Neural progenitor cell (in vitro differentiated cells): ENCODE measurements at regions not wholly inside any gene's neighbourhood (a gene's known extent, or its start where the extent isn't known, plus 50 kb on each side); places are given as distances from the start of the nearest gene placed in this dataset.

Experiments
- DNase-seq: peaks from one replicate; pipeline ENCODE4 v3.0.0-alpha.2; 2016; ENCODE audit warnings: low spot score
- H2AFZ ChIP-seq: fragments of 200-600 bp; sonication (generic); replicated peaks from 2 replicates; pipeline ENCODE4 v1.6.1; 2016; ENCODE audit warnings: antibody characterized with exemption
- H3F3A ChIP-seq: fragments of 200-600 bp; sonication (generic); 2 replicates; pipeline ENCODE4 v1.6.1; 2016; ENCODE audit warnings: antibody characterized with exemption, low read depth
- H3K27ac ChIP-seq: fragments of 200-600 bp; sonication (generic); 2 replicates; pipeline ENCODE4 v1.5.1; 2016; ENCODE audit warnings: mild to moderate bottlenecking
- H3K27me3 ChIP-seq: fragments of 200-600 bp; sonication (generic); 2 replicates; pipeline ENCODE4 v1.6.1; 2016; ENCODE audit warnings: mild to moderate bottlenecking, moderate library complexity
- H3K36me3 ChIP-seq: fragments of 200-600 bp; sonication (generic); 2 replicates; pipeline ENCODE4 v1.5.1; 2016
- H3K4me1 ChIP-seq: fragments of 200-600 bp; sonication (generic); 2 replicates; pipeline ENCODE4 v1.6.1; 2016; ENCODE audit warnings: mixed run types
- H3K4me2 ChIP-seq: fragments of 200-600 bp; sonication (generic); 2 replicates; pipeline ENCODE4 v1.6.1; 2016
- H3K4me3 ChIP-seq: fragments of 200-600 bp; sonication (generic); 2 replicates; pipeline ENCODE4 v1.5.1; 2016
- H3K79me2 ChIP-seq: fragments of 200-600 bp; sonication (generic); 2 replicates; pipeline ENCODE4 v1.6.1; 2016; ENCODE audit warnings: low read depth
- H3K9ac ChIP-seq: fragments of 200-600 bp; sonication (generic); 2 replicates; pipeline ENCODE4 v1.6.1; 2016
- H3K9me3 ChIP-seq: fragments of 200-600 bp; sonication (generic); 2 replicates; pipeline ENCODE4 v1.5.1; 2016; ENCODE audit warnings: low read depth
- H4K20me1 ChIP-seq: fragments of 200-600 bp; sonication (generic); 2 replicates; pipeline ENCODE4 v1.6.1; 2016; ENCODE audit warnings: low read depth
- H3K27ac Mint-ChIP-seq: 3 replicates; pipeline ENCODE4 v1.8.0; 2021; ENCODE audit warnings: mixed read lengths
- H3K27me3 Mint-ChIP-seq: 2 replicates; pipeline ENCODE4 v1.8.0; 2022; ENCODE audit warnings: low read depth, mild to moderate bottlenecking, inconsistent platforms, moderate library complexity, mixed read lengths; ENCODE audit not compliant: insufficient read depth
- H3K36me3 Mint-ChIP-seq: 3 replicates; pipeline ENCODE4 v1.8.0; 2021; ENCODE audit warnings: mixed read lengths
- H3K4me1 Mint-ChIP-seq: 3 replicates; pipeline ENCODE4 v1.8.0; 2021; ENCODE audit warnings: mixed read lengths
- H3K4me3 Mint-ChIP-seq: 3 replicates; pipeline ENCODE4 v1.8.0; 2021; ENCODE audit warnings: mild to moderate bottlenecking, moderate library complexity, mixed read lengths
- H3K9me3 Mint-ChIP-seq: 3 replicates; pipeline ENCODE4 v1.8.0; 2020; ENCODE audit warnings: mixed read lengths
- EZH2 ChIP-seq: fragments of 200-600 bp; sonication (generic); IDR thresholded peaks from 2 replicates; pipeline ENCODE4 v1.6.1; 2017; ENCODE audit warnings: antibody characterized with exemption, mild to moderate bottlenecking, moderate library complexity
- EZH2phosphoT487 ChIP-seq: fragments of 200-600 bp; sonication (generic); IDR thresholded peaks from 2 replicates; pipeline ENCODE4 v1.6.1; 2017; ENCODE audit warnings: antibody characterized with exemption
- TF ChIP-seq, protein P1 (sequence below): fragments of 200-600 bp; sonication (generic); IDR thresholded peaks from 2 replicates; pipeline ENCODE4 v1.5.1; 2017; ENCODE audit warnings: antibody characterized with exemption, mild to moderate bottlenecking

DNA sequence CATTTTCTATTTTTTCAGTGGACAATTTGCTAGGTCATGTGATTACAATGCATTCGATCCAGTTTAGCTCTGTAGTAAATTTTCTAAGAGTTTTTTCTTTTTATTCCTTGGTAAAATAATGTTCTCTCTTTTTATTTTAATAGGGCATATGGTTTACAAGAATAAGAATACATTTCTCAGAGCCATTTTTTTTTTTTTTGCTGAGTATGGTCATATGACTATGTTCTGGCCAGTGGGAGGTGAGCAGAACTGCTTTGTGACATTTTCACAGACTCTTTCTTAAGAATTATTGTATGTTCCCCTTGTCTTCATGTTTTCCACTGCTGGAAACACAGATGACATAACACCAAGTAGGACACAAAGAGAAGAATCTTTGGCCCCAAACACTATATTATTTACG lies 626.6 kb upstream of the FSHR start:
- Histone ChIP-seq H3K4me3 (no peak overlapping the region), H2AFZ (no peak overlapping the region), H3K36me3 (no peaks in the 10 kb centered on the region), H4K20me1 (no peaks in the 10 kb centered on the region), H3K27ac (no peak overlapping the region), H3K4me1 (no peaks in the 10 kb centered on the region), H3K4me2 (no peak overlapping the region), H3K27me3 (no peaks in the 10 kb centered on the region), H3K79me2 (no peaks in the 10 kb centered on the region), H3K9me3 (no peaks in the 10 kb centered on the region), H3F3A (no peaks in the 10 kb centered on the region), H3K9ac (no peak overlapping the region)
- H3K27me3 Mint-ChIP-seq = no peaks in the 10 kb centered on the region
- no peak for TF ChIP-seq EZH2phosphoT487
- TF ChIP-seq, protein P1, sequence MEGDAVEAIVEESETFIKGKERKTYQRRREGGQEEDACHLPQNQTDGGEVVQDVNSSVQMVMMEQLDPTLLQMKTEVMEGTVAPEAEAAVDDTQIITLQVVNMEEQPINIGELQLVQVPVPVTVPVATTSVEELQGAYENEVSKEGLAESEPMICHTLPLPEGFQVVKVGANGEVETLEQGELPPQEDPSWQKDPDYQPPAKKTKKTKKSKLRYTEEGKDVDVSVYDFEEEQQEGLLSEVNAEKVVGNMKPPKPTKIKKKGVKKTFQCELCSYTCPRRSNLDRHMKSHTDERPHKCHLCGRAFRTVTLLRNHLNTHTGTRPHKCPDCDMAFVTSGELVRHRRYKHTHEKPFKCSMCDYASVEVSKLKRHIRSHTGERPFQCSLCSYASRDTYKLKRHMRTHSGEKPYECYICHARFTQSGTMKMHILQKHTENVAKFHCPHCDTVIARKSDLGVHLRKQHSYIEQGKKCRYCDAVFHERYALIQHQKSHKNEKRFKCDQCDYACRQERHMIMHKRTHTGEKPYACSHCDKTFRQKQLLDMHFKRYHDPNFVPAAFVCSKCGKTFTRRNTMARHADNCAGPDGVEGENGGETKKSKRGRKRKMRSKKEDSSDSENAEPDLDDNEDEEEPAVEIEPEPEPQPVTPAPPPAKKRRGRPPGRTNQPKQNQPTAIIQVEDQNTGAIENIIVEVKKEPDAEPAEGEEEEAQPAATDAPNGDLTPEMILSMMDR = no peak
- no peak for TF ChIP-seq EZH2
- H3K4me3 Mint-ChIP-seq = no peak overlapping the region
- no peak for DNase-seq
- H3K36me3 Mint-ChIP-seq = no peaks in the 10 kb centered on the region
- no peaks in the 10 kb centered on the region for H3K9me3 Mint-ChIP-seq
- H3K27ac Mint-ChIP-seq = no peak overlapping the region
- no peaks in the 10 kb centered on the region for H3K4me1 Mint-ChIP-seq

DNA sequence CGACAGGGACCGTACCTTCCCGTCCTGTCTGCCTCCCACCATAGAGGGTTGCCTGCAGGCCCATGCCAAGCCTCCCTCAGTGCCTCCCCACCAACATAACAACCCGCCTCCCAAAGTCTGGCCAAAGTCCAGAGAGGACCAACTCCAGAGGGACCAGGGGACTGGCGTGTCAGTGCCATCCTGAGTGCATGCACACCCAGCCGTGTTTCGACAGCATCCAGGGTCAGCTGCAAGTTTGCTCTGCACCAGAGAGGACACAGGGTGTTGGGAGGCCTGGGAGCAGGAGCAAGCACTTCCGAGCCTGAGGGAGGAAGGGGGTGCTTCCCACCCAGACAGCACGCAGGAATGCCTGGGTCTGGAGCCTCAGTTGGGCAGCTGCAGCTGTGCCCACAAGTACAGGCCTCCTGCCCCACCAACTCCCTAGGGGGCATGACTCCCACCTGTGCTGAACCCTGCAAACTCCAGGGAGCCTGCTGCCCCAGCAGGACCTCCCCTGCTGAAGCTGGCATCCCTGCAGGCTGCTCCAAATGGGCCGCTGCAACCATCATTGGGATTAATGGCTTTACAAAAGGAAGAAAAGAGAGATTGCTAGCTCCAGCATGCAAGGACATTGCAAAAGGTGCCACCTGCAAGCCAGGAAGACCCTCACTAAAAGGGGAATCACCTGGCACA lies 618.1 kb upstream of the FSHR start:
- no peak overlapping the region for H3K9ac ChIP-seq
- H3K27me3 Mint-ChIP-seq = no peaks in the 10 kb centered on the region

DNA sequence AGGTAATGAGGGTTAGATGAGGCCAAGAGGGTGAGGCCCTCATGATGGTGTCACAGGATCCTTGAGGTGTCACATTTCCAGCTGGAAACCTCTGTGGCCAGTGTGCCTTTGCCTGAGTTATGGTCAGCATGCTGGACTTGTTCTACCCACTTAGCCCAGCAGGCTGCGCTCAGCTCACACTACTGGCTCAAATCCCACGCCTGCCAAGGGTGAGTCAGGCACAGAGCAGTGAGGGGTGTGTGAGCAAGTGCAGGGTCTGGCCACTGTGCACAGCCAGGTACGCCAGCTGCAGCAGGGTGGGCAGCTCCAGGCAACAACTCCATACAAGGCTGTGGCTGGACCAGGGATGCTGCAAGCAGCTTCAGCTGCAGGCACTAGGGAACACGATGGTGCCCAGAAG lies 616.6 kb upstream of the FSHR start:
- Histone ChIP-seq H3K9ac (no peak overlapping the region), H2AFZ (no peak overlapping the region), H3F3A (no peaks in the 10 kb centered on the region), H3K27me3 (no peaks in the 10 kb centered on the region), H3K27ac (no peak overlapping the region), H3K4me3 (no peak overlapping the region), H4K20me1 (no peaks in the 10 kb centered on the region), H3K4me1 (no peaks in the 10 kb centered on the region), H3K4me2 (no peak overlapping the region), H3K79me2 (no peaks in the 10 kb centered on the region), H3K36me3 (no peaks in the 10 kb centered on the region), H3K9me3 (no peaks in the 10 kb centered on the region)
- no peak for TF ChIP-seq EZH2phosphoT487
- TF ChIP-seq, protein P1 = peak; percentile 80
- DNase-seq = peak; percentile 80
- Mint-ChIP-seq H3K4me3 (no peak overlapping the region), H3K4me1 (no peaks in the 10 kb centered on the region), H3K27ac (no peak overlapping the region), H3K27me3 (no peaks in the 10 kb centered on the region), H3K36me3 (no peaks in the 10 kb centered on the region), H3K9me3 (no peaks in the 10 kb centered on the region)

More for the DNA sequence above, 618.1 kb upstream of the FSHR start:
- Histone ChIP-seq H3K27me3 (no peaks in the 10 kb centered on the region), H3K27ac (no peak overlapping the region), H3K9me3 (no peaks in the 10 kb centered on the region), H3K4me1 (no peaks in the 10 kb centered on the region), H2AFZ (no peak overlapping the region), H4K20me1 (no peaks in the 10 kb centered on the region), H3K36me3 (no peaks in the 10 kb centered on the region), H3K4me2 (no peak overlapping the region), H3K4me3 (no peak overlapping the region), H3F3A (no peaks in the 10 kb centered on the region), H3K79me2 (no peaks in the 10 kb centered on the region)
- H3K4me3 Mint-ChIP-seq = no peak overlapping the region
- H3K9me3 Mint-ChIP-seq = no peaks in the 10 kb centered on the region
- TF ChIP-seq, protein P1 = no peak
- TF ChIP-seq EZH2 (no peak), EZH2phosphoT487 (no peak)
- no peaks in the 10 kb centered on the region for H3K36me3 Mint-ChIP-seq
- no peak for DNase-seq
- no peaks in the 10 kb centered on the region for H3K4me1 Mint-ChIP-seq
- no peak overlapping the region for H3K27ac Mint-ChIP-seq
